Bronchial epithelial cell (primary cell): ENCODE measurements at regions not wholly inside any gene's neighbourhood (a gene's known extent, or its start where the extent isn't known, plus 50 kb on each side); places are given as distances from the start of the nearest gene placed in this dataset.
A peak's percentile ranks its signal among the peaks of the same experiment; 100 is the strongest.

ENCODE experiments used
- DNase-seq: peaks from one replicate; pipeline ENCODE4 v3.0.0-alpha.2; 2010; ENCODE audit warnings: low read depth
- FAIRE-seq: peaks from 2 replicates; lab custom pipeline; 2011; peaks lifted over from hg19 to GRCh38; lab: Jason Lieb, UNC
- H3K27me3 ChIP-seq: 2 replicates; pipeline ENCODE4 v1.5.1; 2011; ENCODE audit warnings: low read length; ENCODE audit not compliant: control insufficient read depth, insufficient read depth
- H3K36me3 ChIP-seq: 2 replicates; pipeline ENCODE4 v1.5.1; 2011; ENCODE audit warnings: low read length; ENCODE audit not compliant: control insufficient read depth, insufficient read depth
- H3K4me3 ChIP-seq: 2 replicates; pipeline ENCODE4 v1.5.1; 2011; ENCODE audit warnings: mild to moderate bottlenecking, low read depth, low read length, control low read depth
- CTCF ChIP-seq: IDR thresholded peaks from 2 replicates; pipeline ENCODE4 v1.5.1; 2011; ENCODE audit warnings: mild to moderate bottlenecking, moderate library complexity, low read length, control low read depth, inconsistent platforms; ENCODE audit not compliant: insufficient read depth, severe bottlenecking

- peak; percentile 37 for DNase-seq
- Histone ChIP-seq H3K27me3 (no peaks in the 10 kb centered on the region), H3K4me3 (no peak overlapping the region), H3K36me3 (no peaks in the 10 kb centered on the region)
- FAIRE-seq, result no peak
- no peak for TF ChIP-seq CTCF
Measured at GRCh38 chr10:78944723-78945312, 123.9 kb upstream of the ZMIZ1 start.

- Histone ChIP-seq H3K36me3 (no peaks in the 10 kb centered on the region), H3K4me3 (no peak overlapping the region), H3K27me3 (no peaks in the 10 kb centered on the region)
- no peak for DNase-seq
- no peak for FAIRE-seq
- TF ChIP-seq CTCF, result no peak
Measured at GRCh38 chr10:78945838-78946237, 122.9 kb upstream of the ZMIZ1 start.

- no peak overlapping the region for H3K4me3 ChIP-seq
- FAIRE-seq, result no peak
- H3K27me3 ChIP-seq, result no peaks in the 10 kb centered on the region
- H3K36me3 ChIP-seq, result no peaks in the 10 kb centered on the region
- peak; percentile 24 for DNase-seq
- no peak for TF ChIP-seq CTCF
Measured at GRCh38 chr10:78947226-78947625, 121.5 kb upstream of the ZMIZ1 start.

GRCh38 chr10:78947733-78948132 lies 121.0 kb upstream of the ZMIZ1 start:
- no peak for DNase-seq
- H3K36me3 ChIP-seq, result no peaks in the 10 kb centered on the region
- no peak for TF ChIP-seq CTCF
- no peak overlapping the region for H3K4me3 ChIP-seq
- no peak for FAIRE-seq
- H3K27me3 ChIP-seq, result no peaks in the 10 kb centered on the region

- no peak for TF ChIP-seq CTCF
- Histone ChIP-seq H3K27me3 (no peaks in the 10 kb centered on the region), H3K36me3 (no peaks in the 10 kb centered on the region), H3K4me3 (no peak overlapping the region)
- FAIRE-seq, result no peak
- DNase-seq, result peak; percentile 51
Measured at GRCh38 chr10:78948621-78949030, 120.1 kb upstream of the ZMIZ1 start.
